Aorta (tissue), 5 donors: ENCODE measurements at regions not wholly inside any gene's neighbourhood (a gene's known extent, or its start where the extent isn't known, plus 50 kb on each side); places are given as distances from the start of the nearest gene placed in this dataset.

Source experiments
- ATAC-seq: fragments of 200-7000 bp; cut with Tn5 transposase; one replicate; pipeline ENCODE4 v1.9.1; 2022; ENCODE audit warnings: moderate library complexity; ENCODE audit not compliant: low FRiP score
- DNase-seq, 2 donors: peaks; one replicate each; pipeline ENCODE4 v3.0.0-alpha.2; 2020
- H3K27ac ChIP-seq, 2 donors: one replicate each; pipeline ENCODE4 v1.5.1; 2013; ENCODE audit warnings: low read length in 2 of 2, mild to moderate bottlenecking in 2 of 2, moderate library complexity in 2 of 2, control low read depth in 1 of 2, inconsistent platforms in 1 of 2, low read depth in 1 of 2
- H3K27me3 ChIP-seq, 2 donors: one replicate each; pipeline ENCODE4 v1.6.1; 2013; ENCODE audit warnings: control low read depth in 1 of 2, low read length in 1 of 2, mild to moderate bottlenecking in 1 of 2, moderate library complexity in 1 of 2; ENCODE audit not compliant: insufficient read depth in 2 of 2, control insufficient read depth in 1 of 2
- H3K36me3 ChIP-seq, 2 donors: one replicate each; pipeline ENCODE4 v1.6.1; 2013; ENCODE audit warnings: control low read depth in 1 of 2, low read length in 1 of 2, mild to moderate bottlenecking in 1 of 2; ENCODE audit not compliant: insufficient read depth in 2 of 2, control insufficient read depth in 1 of 2
- H3K4me1 ChIP-seq, 2 donors: one replicate each; pipeline ENCODE4 v1.6.1; 2013; ENCODE audit warnings: low read length in 2 of 2, control low read depth in 1 of 2, mild to moderate bottlenecking in 1 of 2, moderate library complexity in 1 of 2; ENCODE audit not compliant: insufficient read depth in 2 of 2, control insufficient read depth in 1 of 2
- H3K4me3 ChIP-seq, 2 donors: one replicate each; pipeline ENCODE4 v1.5.1; 2013; ENCODE audit warnings: low read length in 2 of 2, control low read depth in 1 of 2, mild to moderate bottlenecking in 1 of 2
- H3K9me3 ChIP-seq: one replicate; pipeline ENCODE4 v1.6.1; 2013; ENCODE audit warnings: mild to moderate bottlenecking, low read length; ENCODE audit not compliant: control insufficient read depth
- WGBS, 2 donors: extraction: QIAGEN DNeasy Blood & Tissue Kit; methylation state at CpG; one replicate each; pipeline ENCODE4 v1.1.7; 2013; 5-methylcytosine and 5-hydroxymethylcytosine counted together
- intact Hi-C, 2 donors: fragments of 100-400 bp; cut with DNase I; formaldehyde crosslinking; loops; one replicate each; pipeline versions ENCODE4 v1.14.2 to v1.15.0; 2022
- donor health status: healthy with polysubstance abuse.
- donor health status: Bipolar disorder and iron deficiency.
- donor health status: DM: no; HTN: no; CAD: no.
- donor health status: DM: no; HTN: no; CAD: no.
- donor health status: DM: yes; HTN: yes; CAD: no.

DNA sequence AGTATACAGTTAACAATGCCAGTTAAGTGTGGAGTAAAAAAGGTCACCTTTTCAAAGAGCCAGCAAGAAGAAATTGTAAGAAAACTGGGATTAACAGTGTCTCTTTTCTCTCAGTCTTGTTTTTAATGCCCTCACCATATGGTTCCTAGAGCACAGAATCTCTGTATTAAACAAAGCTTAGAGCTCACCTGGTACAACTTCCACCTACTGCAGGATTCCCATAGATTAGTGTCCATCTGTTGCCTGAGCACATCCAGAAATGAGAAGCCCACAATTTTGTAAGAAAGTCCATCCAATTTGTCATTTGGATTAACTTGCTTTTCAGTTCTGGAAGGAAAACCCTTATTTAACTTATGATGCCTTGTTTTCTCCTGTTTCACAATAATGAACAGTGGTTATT is 1037.1 kb downstream of the STPG2 start:
- no peaks in the 10 kb centered on the region for H3K9me3 ChIP-seq
- no peak for DNase-seq
- H3K4me1 ChIP-seq, result peaks cover 0 to 2% of the 10 kb centered on the region in 2 donors
- no peak overlapping the region for H3K4me3 ChIP-seq
- intact Hi-C loops, result no loop called here
- no peaks in the 10 kb centered on the region for H3K27me3 ChIP-seq
- no peaks in the 10 kb centered on the region for H3K36me3 ChIP-seq
- no peak overlapping the region for H3K27ac ChIP-seq
- no peak for ATAC-seq

DNA sequence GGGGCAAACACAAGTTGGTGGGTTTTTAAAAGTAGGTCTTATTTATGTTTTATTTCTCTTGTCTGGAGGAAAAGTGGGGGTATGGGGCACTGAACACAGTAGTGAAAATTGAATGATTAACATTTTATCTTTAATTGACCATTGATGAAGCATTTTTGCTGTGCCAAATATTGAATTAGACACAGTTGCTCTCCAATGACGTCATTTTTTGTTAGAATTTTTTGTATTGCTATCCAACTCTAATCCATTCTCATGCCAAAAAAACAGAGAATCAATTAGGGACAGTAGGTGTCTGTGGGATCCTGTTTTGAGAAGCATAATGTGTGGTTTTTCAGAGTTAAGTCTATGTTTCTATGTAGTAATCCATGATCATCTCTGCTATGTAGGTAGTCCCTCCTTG is 1032.8 kb downstream of the STPG2 start:
- no peaks in the 10 kb centered on the region for H3K36me3 ChIP-seq
- ATAC-seq, result no peak
- H3K4me1 ChIP-seq, result no peaks in the 10 kb centered on the region
- WGBS, 2 donors, result 85 to 86% methylated on average over 1 of the region's 1 CpG
- no peak overlapping the region for H3K27ac ChIP-seq
- no peaks in the 10 kb centered on the region for H3K9me3 ChIP-seq
- intact Hi-C loops, result no loop called here
- no peaks in the 10 kb centered on the region for H3K27me3 ChIP-seq
- no peak for DNase-seq
- H3K4me3 ChIP-seq, result no peak overlapping the region

DNA sequence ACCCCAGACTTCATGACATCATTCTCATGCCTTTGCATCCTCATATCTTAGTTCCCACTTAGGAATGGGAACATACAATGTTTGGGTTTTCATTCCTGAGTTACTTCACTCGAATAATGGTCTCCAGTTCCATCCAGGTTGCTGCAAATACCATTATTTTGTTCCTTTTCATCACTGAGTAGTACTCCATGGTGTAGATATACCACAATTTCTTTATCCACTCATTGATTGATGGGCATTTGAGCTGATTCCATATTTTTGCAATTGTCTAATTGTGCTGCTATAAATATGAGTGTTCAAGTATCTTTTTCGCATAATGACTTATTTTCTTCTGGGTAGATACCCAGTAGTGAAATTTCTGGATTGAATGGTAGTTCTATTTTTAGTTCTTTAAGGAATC is 1026.8 kb downstream of the STPG2 start:
- WGBS, 2 donors, result 66 to 70% methylated on average over 2 of the region's 2 CpGs
- no peak overlapping the region for H3K27ac ChIP-seq
- ATAC-seq (no peak), DNase-seq (no peak)
- no peaks in the 10 kb centered on the region for H3K36me3 ChIP-seq
- no peaks in the 10 kb centered on the region for H3K27me3 ChIP-seq
- no peaks in the 10 kb centered on the region for H3K9me3 ChIP-seq
- no peak overlapping the region for H3K4me3 ChIP-seq
- intact Hi-C loops, result no loop called here
- H3K4me1 ChIP-seq, result no peaks in the 10 kb centered on the region

DNA sequence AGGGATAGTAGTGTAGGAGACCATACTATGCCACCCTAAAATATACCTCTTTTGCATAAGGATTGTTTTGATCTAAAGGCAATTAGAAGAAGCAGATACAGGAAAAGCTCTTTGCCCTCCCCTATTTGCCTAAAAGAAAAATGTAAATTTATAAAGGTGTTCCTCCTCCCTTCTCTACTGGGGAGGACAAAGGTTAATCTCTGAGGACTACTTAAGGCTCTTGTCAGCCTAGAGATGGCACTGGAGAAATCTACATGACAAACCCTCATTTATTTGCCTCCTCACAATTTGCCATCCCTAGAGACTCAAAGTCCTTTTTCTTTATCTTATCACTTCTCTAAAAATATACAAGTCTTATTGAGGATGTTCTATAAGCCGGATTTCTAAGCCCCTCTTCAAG is 1021.8 kb downstream of the STPG2 start:
- no peaks in the 10 kb centered on the region for H3K4me1 ChIP-seq
- no peak overlapping the region for H3K4me3 ChIP-seq
- no peaks in the 10 kb centered on the region for H3K9me3 ChIP-seq
- DNase-seq (no peak), ATAC-seq (no peak)
- WGBS, 2 donors, result 71% methylated on average over 1 of the region's 1 CpG
- no peak overlapping the region for H3K27ac ChIP-seq
- H3K36me3 ChIP-seq, result no peaks in the 10 kb centered on the region
- H3K27me3 ChIP-seq, result no peaks in the 10 kb centered on the region
- intact Hi-C loops, result no loop called here

DNA sequence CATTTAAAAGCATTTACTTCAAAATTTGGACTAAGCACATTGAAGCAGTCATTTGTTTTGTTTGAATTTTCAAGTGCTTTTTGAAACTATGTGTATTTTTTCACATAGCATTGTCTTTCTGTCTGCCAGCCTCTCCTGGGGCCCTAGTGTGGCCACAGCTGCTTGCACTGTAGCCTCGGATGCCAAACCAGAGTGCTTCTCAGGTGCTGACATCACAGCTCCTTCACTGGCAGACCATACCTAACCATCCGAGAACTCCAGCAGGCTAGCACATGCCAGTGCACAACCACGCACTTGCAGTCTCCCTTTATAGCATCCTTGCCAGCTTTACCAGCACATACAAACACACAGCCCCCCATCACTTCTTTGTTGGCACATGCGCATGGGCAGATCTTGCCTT is 1019.7 kb downstream of the STPG2 start:
- H3K27me3 ChIP-seq, result no peaks in the 10 kb centered on the region
- 69 to 74% methylated on average over 4 of the region's 4 CpGs for WGBS, 2 donors
- no peaks in the 10 kb centered on the region for H3K36me3 ChIP-seq
- ATAC-seq, result no peak
- H3K4me3 ChIP-seq, result no peak overlapping the region
- H3K27ac ChIP-seq, result no peak overlapping the region
- H3K9me3 ChIP-seq, result no peaks in the 10 kb centered on the region
- intact Hi-C loops, result no loop called here
- H3K4me1 ChIP-seq, result no peaks in the 10 kb centered on the region
- DNase-seq, result no peak

DNA sequence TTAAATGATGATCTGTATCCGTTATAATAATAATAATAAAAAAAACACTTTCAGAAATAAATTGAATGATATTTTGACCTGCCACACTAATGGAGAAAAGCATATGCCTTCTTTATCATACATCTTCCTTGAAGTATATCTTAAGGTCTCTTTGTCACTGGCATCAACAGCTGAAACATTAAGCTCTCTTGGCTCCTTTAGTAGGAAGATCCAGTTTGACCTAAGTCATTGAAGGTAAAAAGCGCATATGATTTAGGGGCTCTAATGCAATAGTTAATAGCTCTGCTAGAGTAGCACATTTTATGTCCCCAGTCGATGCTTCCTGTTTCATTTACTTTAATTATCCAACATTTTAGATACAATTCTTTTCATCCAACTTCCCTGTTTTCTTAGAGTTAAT is 1010.8 kb downstream of the STPG2 start:
- no peaks in the 10 kb centered on the region for H3K9me3 ChIP-seq
- no peak overlapping the region for H3K27ac ChIP-seq
- DNase-seq (no peak), ATAC-seq (no peak)
- WGBS, 2 donors, result 57 to 65% methylated on average over 3 of the region's 3 CpGs
- H3K4me1 ChIP-seq, result no peaks in the 10 kb centered on the region
- H3K4me3 ChIP-seq, result no peak overlapping the region
- no peaks in the 10 kb centered on the region for H3K27me3 ChIP-seq
- intact Hi-C loops, result no loop called here
- H3K36me3 ChIP-seq, result no peaks in the 10 kb centered on the region

DNA sequence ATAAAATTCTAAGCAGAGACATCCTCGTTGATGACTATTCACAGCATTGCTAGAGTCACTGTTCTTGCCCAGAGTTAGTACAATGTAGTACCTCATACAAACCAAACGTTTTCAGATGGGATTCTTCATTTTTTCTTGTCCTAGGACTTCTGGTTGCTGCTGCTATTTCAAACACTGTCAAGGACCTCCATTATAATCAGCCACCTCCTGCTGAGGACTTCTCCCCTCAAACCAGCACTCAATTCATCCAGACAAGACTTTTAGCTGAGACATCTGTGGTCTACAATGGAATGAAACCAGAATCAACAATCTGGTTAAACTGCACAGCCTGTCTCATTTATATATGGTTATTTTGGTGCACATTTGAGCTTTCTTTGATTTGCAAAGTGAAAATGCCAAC is 1008.8 kb downstream of the STPG2 start:
- Histone ChIP-seq H3K9me3 (no peaks in the 10 kb centered on the region), H3K27me3 (no peaks in the 10 kb centered on the region), H3K36me3 (no peaks in the 10 kb centered on the region), H3K4me1 (no peaks in the 10 kb centered on the region), H3K27ac (no peak overlapping the region), H3K4me3 (no peak overlapping the region)
- 44 to 51% methylated on average over 2 of the region's 2 CpGs for WGBS, 2 donors
- DNase-seq (no peak), ATAC-seq (no peak)
- intact Hi-C loops, result no loop called here

DNA sequence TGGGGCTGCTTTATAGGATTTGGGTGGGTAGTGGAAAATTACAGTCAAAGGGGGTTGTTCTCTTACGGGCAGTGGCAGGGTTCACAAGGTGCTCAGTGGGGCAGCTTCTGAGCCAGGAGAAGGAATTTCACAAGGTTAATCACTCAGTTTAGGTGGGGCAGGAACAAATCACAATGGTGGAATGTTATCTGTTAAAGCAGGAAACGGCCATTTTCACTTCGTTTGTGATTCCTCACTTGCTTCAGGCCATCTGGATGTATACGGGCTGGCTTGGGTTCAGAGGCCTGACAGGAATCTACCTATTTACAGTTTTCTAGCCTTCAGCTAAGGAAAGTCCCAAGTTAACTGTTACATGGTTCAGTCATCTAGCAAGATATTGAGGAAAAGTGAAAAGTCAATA is 1003.5 kb downstream of the STPG2 start:
- DNase-seq (no peak), ATAC-seq (no peak)
- intact Hi-C loops, result no loop called here
- no peaks in the 10 kb centered on the region for H3K4me1 ChIP-seq
- H3K36me3 ChIP-seq, result no peaks in the 10 kb centered on the region
- WGBS, 2 donors, result 70 to 75% methylated on average over 4 of the region's 4 CpGs
- no peak overlapping the region for H3K4me3 ChIP-seq
- no peaks in the 10 kb centered on the region for H3K27me3 ChIP-seq
- H3K9me3 ChIP-seq, result no peaks in the 10 kb centered on the region
- H3K27ac ChIP-seq, result no peak overlapping the region

DNA sequence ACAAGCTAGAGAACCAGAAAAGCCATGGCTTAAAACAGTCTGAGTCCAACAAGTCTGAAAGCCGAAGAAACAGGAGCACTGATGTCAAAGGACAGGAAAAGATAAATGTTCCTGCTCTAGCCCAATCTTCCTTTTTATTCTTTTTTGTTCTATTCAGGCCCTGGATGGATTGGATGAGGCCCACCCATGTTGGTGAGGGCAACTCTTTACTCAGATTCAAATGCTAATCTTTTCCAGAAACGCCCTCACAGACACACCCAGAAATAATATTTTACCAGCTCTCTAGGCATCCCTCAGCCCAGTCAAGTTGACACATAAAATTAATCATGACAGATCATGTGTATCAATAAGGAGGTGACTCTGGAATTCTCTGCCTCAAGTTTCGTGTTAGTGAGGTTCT is 1002.7 kb downstream of the STPG2 start:
- Histone ChIP-seq H3K36me3 (no peaks in the 10 kb centered on the region), H3K27me3 (no peaks in the 10 kb centered on the region), H3K4me3 (no peak overlapping the region), H3K27ac (no peak overlapping the region), H3K9me3 (no peaks in the 10 kb centered on the region), H3K4me1 (no peaks in the 10 kb centered on the region)
- DNase-seq, result no peak
- ATAC-seq, result no peak
- 74 to 81% methylated on average over 3 of the region's 3 CpGs for WGBS, 2 donors
- intact Hi-C loops, result no loop called here
